ENCODE measurements at regions not wholly inside any gene's neighbourhood (a gene's known extent, or its start where the extent isn't known, plus 50 kb on each side); places are given as distances from the start of the nearest gene placed in this dataset.

DNA sequence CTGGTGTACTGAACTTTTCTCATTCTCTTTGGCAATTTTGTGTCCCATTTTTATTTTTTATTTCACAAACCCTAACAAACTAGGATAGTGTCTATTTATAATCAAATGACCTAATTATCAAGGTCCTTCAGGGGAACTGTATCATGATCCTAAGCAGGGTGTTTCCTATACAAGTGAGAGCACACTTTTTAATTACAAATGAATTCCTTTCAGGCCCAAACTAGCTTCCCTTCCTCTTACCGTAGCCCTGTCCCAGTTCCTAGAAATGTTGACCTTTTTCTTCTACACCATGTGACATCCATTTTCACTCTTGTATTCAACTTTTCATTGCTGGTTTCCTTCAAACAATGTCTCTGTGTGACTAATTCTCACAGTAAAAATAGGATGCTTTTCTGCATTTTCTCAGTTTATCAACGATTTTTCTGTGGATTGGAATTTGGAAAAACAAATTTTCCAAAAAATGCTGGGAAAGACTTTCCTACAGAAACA is 411.4 kb downstream of the CCDC91 start:
- TF ChIP-seq, protein P1, sequence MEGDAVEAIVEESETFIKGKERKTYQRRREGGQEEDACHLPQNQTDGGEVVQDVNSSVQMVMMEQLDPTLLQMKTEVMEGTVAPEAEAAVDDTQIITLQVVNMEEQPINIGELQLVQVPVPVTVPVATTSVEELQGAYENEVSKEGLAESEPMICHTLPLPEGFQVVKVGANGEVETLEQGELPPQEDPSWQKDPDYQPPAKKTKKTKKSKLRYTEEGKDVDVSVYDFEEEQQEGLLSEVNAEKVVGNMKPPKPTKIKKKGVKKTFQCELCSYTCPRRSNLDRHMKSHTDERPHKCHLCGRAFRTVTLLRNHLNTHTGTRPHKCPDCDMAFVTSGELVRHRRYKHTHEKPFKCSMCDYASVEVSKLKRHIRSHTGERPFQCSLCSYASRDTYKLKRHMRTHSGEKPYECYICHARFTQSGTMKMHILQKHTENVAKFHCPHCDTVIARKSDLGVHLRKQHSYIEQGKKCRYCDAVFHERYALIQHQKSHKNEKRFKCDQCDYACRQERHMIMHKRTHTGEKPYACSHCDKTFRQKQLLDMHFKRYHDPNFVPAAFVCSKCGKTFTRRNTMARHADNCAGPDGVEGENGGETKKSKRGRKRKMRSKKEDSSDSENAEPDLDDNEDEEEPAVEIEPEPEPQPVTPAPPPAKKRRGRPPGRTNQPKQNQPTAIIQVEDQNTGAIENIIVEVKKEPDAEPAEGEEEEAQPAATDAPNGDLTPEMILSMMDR (IDR thresholded peaks at IDR 0.05; ENCODE audit: insufficient read depth, low read length), result no peak
- DNase-seq (ENCODE audit: low read depth), result no peak
- no peak overlapping the region for H3K4me3 ChIP-seq (ENCODE audit: low read depth, low read length)

DNA sequence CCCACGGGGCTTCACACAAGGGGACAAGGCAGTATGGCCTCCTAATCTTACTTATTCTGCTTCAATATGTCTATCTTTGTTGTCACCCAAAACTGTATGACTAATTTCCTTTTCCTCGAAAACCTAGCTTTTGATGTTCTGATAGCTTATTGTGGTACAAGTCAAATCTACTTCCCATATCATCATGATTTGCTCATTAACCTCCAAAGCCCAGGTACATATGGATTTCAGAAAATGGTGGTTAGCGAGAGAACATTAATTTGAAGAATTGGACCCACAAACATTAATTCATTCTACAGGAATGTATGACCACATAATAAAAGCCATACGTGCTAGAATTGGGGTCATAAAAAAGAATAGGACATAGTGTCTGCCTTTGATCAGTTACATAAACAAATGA is 412.5 kb downstream of the CCDC91 start:
- DNase-seq (ENCODE audit: low read depth), result no peak
- H3K4me3 ChIP-seq (ENCODE audit: low read depth, low read length), result no peak overlapping the region
- TF ChIP-seq, protein P1 (IDR thresholded peaks at IDR 0.05; ENCODE audit: insufficient read depth, low read length), result no peak

DNA sequence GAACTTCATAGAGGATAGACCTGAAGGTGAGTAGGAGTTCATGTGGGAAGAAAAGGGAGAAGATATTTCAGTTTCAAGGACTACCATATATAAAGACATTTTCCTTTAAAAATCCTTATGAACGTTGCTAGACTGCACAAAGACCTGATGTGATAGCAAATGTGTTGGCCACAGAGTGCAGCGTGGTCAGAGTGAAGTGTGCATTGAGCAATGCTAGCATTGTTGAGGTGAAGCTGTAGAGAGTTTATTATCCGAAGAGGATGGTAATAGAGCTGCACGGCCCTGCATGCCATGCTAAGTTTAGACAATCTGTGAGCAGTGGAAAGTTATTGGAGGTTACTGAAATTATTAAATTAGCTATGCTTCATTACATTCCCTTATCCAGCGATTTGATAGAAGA is 413.0 kb downstream of the CCDC91 start:
- no peak overlapping the region for H3K4me3 ChIP-seq (ENCODE audit: low read depth, low read length)
- DNase-seq (ENCODE audit: low read depth), result no peak
- TF ChIP-seq, protein P1 (IDR thresholded peaks at IDR 0.05; ENCODE audit: insufficient read depth, low read length), result no peak

DNA sequence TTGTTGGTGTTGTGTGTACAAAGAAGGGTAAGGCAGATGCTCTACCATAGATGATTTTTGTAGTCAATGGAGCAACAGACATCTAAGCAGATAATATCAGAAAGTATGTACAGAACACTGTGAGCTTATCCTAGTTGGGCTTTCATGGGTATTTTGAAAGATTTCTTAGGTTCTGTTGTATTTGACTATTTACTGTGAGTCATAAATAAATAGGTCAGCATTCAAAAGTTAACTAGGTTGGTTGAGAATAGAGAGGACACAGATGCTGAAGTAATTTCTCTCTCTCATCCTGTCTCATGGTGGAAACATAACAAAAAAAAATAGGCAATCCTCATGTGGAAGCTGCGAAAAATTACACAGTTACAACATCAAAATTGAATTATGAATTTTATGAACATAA is 413.5 kb downstream of the CCDC91 start:
- H3K4me3 ChIP-seq (ENCODE audit: low read depth, low read length), result no peak overlapping the region
- DNase-seq (ENCODE audit: low read depth), result no peak
- TF ChIP-seq, protein P1 (IDR thresholded peaks at IDR 0.05; ENCODE audit: insufficient read depth, low read length), result no peak

DNA sequence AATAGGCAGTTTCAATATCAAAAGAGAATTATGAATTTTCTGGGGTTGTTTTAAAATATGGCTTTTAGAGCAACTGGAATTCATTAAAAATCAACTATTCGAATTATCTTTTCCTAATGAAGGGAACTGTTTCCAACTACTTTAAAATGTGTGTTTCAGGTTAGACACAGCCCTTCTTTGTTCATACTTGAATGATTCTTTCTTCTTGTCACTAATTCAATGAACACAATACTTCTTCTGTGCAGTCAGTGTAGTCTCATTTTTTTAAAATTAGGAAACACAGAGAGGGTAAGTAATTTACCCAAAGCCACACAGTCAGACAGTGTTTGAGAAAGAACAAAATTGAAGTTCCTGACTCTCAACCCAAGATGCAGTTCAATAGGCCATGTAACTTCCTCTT is 414.0 kb downstream of the CCDC91 start:
- TF ChIP-seq, protein P1 (IDR thresholded peaks at IDR 0.05; ENCODE audit: insufficient read depth, low read length), result no peak
- H3K4me3 ChIP-seq (ENCODE audit: low read depth, low read length), result no peak overlapping the region
- no peak for DNase-seq (ENCODE audit: low read depth)

DNA sequence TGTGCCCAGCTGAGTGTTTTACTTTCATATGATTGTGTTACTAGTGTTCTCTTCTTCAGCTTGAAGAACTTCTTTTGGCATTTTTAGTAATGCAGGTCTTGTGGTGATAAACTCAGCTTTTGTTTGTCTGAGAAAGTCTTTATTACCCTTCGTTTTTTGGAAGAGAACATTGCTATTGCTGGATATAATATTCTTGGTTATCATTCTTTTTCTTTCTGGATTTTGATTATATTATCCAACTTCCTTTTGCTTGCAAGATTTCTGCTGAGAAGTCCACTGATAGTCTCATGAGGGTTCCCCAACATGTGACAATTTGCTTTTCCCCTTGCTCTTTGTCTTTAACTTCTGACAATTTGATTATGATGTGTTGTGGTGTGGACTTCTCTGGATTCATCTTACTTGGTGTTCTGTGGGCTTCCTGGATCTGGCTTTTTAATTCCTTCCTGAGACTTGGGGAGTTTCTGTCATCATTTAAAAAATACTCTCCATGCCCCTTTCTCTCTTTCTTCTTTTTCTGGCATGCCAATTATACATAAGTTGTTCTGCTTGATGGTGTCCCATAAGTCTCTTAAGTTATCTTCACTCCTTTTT is 416.8 kb downstream of the CCDC91 start:
- H3K4me3 ChIP-seq (ENCODE audit: low read depth, low read length), result no peak overlapping the region
- no peak for DNase-seq (ENCODE audit: low read depth)
- TF ChIP-seq, protein P1 (IDR thresholded peaks at IDR 0.05; ENCODE audit: insufficient read depth, low read length), result no peak
